ENCODE measurements at regions not wholly inside any gene's neighbourhood (a gene's known extent, or its start where the extent isn't known, plus 50 kb on each side); places are given as distances from the start of the nearest gene placed in this dataset.

DNA sequence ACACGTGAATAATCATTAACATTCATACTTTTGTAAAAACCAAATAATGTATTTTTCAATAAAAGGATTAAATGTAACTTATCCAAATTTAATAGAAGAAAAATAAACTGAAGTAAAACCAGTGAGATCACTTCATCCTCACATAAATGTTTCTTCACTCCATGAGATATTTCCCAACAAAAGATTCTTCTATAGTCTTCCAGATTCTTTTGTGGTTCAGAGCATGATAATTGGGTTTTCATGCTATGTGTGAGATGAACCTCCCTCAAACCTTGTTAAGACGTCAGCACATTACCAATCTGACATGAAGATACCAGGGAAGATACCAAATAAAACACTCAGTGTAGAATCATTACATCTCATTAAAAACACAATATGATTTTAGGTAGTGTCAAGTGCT is 62.9 kb upstream of the OXGR1 start:
- ATAC-seq: no peak

DNA sequence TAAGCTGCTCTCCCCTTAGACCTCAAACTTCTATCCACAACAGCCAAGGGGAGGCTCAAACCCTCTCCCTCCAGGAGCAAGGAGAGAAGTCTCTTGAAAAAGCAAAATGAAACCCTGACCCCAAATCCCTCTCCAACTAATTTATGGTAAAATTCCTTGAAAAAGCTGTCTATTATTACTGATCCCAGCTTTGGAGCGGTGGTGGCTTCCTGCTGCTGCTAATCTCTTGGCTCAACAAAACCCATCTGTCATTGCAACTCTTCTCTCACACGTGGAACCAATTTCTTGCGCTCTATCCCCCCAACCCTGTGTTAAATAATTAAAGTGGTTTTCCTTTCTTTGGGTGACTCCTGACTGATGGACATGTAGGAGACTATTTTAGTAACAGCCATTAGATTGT is 64.1 kb upstream of the OXGR1 start:
- 42% methylated on average over 3 of the region's 3 CpGs for WGBS
- ATAC-seq: no peak

More for the DNA sequence above, 62.9 kb upstream of the OXGR1 start:
- H3K4me3 ChIP-seq (ENCODE audit: low read length): no peak overlapping the region
- no peaks in the 10 kb centered on the region for H3K4me1 ChIP-seq (ENCODE audit: control insufficient read depth, insufficient read depth, low read length)
- DNase-seq: no peak
- H3K27ac ChIP-seq (ENCODE audit: low read length): no peak overlapping the region
- H3K27me3 ChIP-seq (ENCODE audit: control insufficient read depth, insufficient read depth): no peaks in the 10 kb centered on the region
- intact Hi-C loops (cut with DNase I): no loop called here
- 81% methylated on average over 2 of the region's 2 CpGs for WGBS
- H3K9me3 ChIP-seq (ENCODE audit: control insufficient read depth, low read length): no peaks in the 10 kb centered on the region

DNA sequence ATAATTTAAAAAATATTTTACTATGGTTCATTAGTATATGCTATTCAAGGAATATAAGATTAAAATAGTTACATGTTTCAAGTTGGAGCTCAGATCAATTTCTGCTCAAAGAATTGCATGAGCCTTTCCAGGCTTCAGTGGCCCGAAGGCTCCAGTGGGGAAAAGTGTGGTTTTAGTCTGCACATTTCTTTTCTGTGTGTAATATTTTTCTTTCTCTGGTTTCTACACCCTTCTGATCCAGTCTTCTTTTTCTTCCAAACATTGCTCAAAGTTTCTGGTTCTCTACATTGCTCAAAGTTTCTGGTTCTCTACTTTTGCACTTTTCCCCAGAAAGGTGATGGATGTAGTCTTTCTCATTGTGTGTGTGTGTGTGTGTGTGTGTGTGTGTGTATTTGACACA is 64.7 kb upstream of the OXGR1 start:
- ATAC-seq (no peak), DNase-seq (no peak)
- Histone ChIP-seq H3K4me1 (ENCODE audit: control insufficient read depth, insufficient read depth, low read length) (no peaks in the 10 kb centered on the region), H3K27me3 (ENCODE audit: control insufficient read depth, insufficient read depth) (no peaks in the 10 kb centered on the region), H3K27ac (ENCODE audit: low read length) (no peak overlapping the region), H3K9me3 (ENCODE audit: control insufficient read depth, low read length) (no peaks in the 10 kb centered on the region), H3K4me3 (ENCODE audit: low read length) (no peak overlapping the region)
- 77% methylated on average over 1 of the region's 1 CpG for WGBS
- intact Hi-C loops (cut with DNase I): no loop called here

More for the DNA sequence above, 64.1 kb upstream of the OXGR1 start:
- intact Hi-C loops (cut with DNase I): no loop called here
- Histone ChIP-seq H3K9me3 (ENCODE audit: control insufficient read depth, low read length) (no peaks in the 10 kb centered on the region), H3K27me3 (ENCODE audit: control insufficient read depth, insufficient read depth) (no peaks in the 10 kb centered on the region), H3K4me3 (ENCODE audit: low read length) (no peak overlapping the region), H3K4me1 (ENCODE audit: control insufficient read depth, insufficient read depth, low read length) (no peaks in the 10 kb centered on the region), H3K27ac (ENCODE audit: low read length) (no peak overlapping the region)
- DNase-seq: no peak

DNA sequence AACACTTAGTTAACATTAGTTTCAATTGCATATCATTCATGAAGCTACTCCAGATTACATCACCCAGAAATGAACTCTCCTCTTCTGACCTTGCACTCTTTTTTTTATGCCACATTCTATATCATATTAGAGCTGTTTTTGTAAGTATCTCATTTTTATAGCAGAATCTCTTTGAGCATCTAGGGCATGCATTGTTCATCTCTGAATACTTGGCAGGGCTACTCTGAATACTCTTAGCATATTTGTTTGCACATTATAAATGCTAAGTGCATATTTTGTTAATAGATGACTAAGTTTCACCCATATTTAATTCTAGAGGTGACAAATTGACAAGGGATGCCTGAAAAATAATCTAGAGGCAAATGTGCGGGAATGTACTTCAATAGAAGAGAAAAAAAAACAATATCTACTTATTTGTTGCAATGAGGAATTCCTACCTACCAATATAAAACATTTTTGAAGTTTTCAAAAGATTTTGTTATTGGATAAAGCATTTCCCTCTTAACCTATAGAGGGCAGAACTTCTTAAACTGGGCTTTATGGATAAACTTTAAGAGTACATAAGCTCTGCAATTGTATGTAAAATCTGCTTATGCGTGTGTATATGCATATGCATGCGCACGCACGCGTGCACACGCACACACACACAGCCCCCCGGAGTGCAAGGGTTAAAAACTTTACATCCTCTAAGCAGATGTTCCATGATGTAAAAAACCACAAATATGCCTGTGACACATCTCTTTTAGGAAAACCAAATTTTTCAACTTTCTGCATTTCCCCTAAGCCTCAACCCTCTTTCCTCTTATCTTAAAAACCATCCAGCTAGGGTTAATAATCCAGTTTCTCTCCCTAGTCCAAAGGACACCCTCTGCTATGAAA is 73.0 kb upstream of the OXGR1 start:
- intact Hi-C loops (cut with DNase I): no loop called here
- WGBS: 92% methylated on average over 8 of the region's 8 CpGs
- no peak for DNase-seq

DNA sequence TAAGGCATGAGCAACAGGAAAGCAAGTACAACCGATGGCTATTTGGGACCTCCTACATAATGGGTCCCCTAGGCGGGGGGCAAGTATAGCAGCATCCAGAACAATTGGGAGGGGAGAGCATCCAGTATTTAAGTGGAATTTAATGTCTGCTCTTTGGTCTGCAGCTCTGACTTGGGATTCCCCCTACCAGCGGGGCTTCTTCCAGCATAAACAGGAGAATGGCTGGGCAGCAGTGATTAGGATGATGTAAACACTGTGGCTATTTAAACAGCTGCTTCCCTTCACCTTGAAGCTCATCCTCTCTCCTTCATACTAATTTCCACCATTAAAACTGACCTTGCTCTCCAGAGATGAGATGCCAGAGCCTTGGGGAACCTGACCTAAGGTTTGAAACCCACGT is 73.9 kb upstream of the OXGR1 start:
- H3K9me3 ChIP-seq (ENCODE audit: control insufficient read depth, low read length): no peaks in the 10 kb centered on the region
- H3K27me3 ChIP-seq (ENCODE audit: control insufficient read depth, insufficient read depth): no peaks in the 10 kb centered on the region
- H3K4me1 ChIP-seq (ENCODE audit: control insufficient read depth, insufficient read depth, low read length): no peaks in the 10 kb centered on the region
- intact Hi-C loops (cut with DNase I): no loop called here
- H3K4me3 ChIP-seq (ENCODE audit: low read length): no peak overlapping the region
- no peak overlapping the region for H3K27ac ChIP-seq (ENCODE audit: low read length)
- no peak for ATAC-seq
- DNase-seq: no peak
- 48% methylated on average over 4 of the region's 4 CpGs for WGBS

More for the DNA sequence above, 73.0 kb upstream of the OXGR1 start:
- Histone ChIP-seq H3K27ac (ENCODE audit: low read length) (no peak overlapping the region), H3K27me3 (ENCODE audit: control insufficient read depth, insufficient read depth) (no peaks in the 10 kb centered on the region), H3K4me3 (ENCODE audit: low read length) (no peak overlapping the region), H3K9me3 (ENCODE audit: control insufficient read depth, low read length) (no peaks in the 10 kb centered on the region), H3K4me1 (ENCODE audit: control insufficient read depth, insufficient read depth, low read length) (no peaks in the 10 kb centered on the region)
- no peak for ATAC-seq

DNA sequence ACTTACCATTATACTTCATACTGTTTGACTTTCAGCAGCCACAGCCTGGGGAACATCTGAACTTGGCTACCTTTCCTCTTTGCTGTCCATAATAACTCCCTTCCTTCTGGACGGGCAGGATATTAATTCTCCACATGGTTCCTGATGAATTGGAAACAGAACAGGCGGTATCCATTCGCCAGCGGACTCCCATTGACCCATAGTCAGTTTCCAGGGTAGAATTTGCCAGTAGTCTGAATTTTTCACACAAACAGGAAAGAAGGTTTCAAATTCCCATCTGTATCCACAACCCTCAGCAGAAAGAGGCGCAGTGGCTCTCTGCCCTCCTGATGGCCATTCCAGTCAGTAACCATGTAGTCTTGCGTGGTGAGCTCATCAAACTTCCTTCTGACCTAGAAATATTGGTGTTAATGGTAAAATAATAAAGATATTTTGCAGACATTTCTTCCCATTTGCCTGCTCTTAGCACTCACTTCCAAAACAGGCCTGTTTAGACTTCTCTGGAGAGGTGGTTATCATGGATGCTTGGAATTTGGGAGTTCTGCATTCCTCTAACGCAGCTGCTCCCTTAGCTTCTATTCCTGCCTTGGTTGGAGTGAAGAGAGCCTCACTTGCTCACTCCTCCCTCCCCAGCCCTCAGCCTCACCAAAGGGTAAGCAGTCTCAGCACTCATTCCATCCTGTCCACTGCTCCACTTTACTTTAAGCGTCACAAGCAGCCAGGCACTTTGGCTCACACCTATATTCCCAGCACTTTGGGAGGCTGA is 75.0 kb upstream of the OXGR1 start:
- H3K4me3 ChIP-seq (ENCODE audit: low read length): no peak overlapping the region
- no peak for ATAC-seq
- no peak for DNase-seq
- no peaks in the 10 kb centered on the region for H3K9me3 ChIP-seq (ENCODE audit: control insufficient read depth, low read length)
- intact Hi-C loops (cut with DNase I): no loop called here
- H3K27ac ChIP-seq (ENCODE audit: low read length): no peak overlapping the region
- H3K27me3 ChIP-seq (ENCODE audit: control insufficient read depth, insufficient read depth): no peaks in the 10 kb centered on the region
- no peaks in the 10 kb centered on the region for H3K4me1 ChIP-seq (ENCODE audit: control insufficient read depth, insufficient read depth, low read length)
- WGBS: 72% methylated on average over 8 of the region's 8 CpGs

DNA sequence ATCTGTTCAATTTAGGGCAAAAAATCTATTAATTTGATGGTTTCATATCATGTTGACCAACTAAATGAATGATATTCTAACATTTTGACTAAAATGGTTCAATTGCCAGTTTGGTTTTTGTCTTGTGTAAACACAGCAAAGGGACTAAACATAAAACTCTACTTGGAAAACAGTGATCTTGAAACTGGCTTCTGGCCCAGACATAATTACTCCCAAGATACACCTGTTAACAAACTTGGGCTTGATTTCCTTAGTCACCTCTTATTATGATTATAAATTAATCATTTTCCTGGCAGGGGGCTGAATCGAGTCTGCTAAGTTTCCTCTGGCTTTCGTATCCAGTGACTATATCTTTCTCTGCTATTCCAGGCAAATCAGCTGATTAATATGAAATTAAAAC is 78.0 kb upstream of the OXGR1 start:
- no peak overlapping the region for H3K27ac ChIP-seq (ENCODE audit: low read length)
- DNase-seq (no peak), ATAC-seq (no peak)
- no peaks in the 10 kb centered on the region for H3K9me3 ChIP-seq (ENCODE audit: control insufficient read depth, low read length)
- H3K4me3 ChIP-seq (ENCODE audit: low read length): no peak overlapping the region
- no peaks in the 10 kb centered on the region for H3K27me3 ChIP-seq (ENCODE audit: control insufficient read depth, insufficient read depth)
- intact Hi-C loops (cut with DNase I): no loop called here
- WGBS: 59% methylated on average over 2 of the region's 2 CpGs
- H3K4me1 ChIP-seq (ENCODE audit: control insufficient read depth, insufficient read depth, low read length): no peaks in the 10 kb centered on the region

DNA sequence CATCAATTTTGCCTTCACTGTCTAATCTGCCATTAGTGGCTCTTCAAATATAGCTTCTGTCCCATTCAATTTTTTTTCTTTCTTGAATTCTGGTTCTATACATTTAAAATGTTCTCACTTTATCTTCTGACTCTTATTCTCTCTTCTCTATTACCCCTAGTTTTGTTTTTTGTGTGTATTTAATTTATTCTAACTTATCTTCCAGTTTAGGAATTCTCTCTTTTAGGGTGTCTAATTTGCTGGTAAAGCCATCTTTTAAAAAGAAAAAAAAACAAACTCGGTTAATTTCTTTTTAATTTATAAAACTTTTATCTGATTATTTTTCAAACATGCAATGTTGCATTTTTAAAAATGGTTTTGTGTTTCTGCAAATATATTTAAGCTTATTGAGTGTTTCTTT is 80.3 kb upstream of the OXGR1 start:
- Histone ChIP-seq H3K27me3 (ENCODE audit: control insufficient read depth, insufficient read depth) (no peaks in the 10 kb centered on the region), H3K27ac (ENCODE audit: low read length) (no peak overlapping the region), H3K9me3 (ENCODE audit: control insufficient read depth, low read length) (no peaks in the 10 kb centered on the region), H3K4me3 (ENCODE audit: low read length) (no peak overlapping the region), H3K4me1 (ENCODE audit: control insufficient read depth, insufficient read depth, low read length) (no peaks in the 10 kb centered on the region)
- intact Hi-C loops (cut with DNase I): no loop called here
- no peak for DNase-seq
- WGBS: 62% methylated on average over 1 of the region's 1 CpG
- no peak for ATAC-seq

DNA sequence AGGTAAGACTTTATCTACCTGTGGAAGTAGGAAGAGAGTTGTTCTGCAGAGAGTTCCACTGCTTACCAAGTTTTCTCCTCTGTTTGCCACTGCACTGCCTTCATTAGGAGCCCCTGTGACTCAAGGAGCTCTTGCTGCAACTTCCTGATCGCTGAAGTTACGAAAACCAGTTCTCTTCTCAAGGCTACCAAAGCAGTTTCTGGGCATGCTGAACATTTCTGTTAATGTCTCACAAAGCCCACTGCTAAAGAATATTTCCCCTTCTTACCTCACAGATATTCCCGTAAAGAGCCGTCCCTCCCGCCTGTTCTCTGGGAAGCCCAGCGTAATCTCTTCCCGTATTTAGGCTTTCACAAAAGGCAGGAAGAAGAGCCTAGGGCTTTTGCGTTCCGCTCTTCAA is 82.6 kb upstream of the OXGR1 start:
- H3K9me3 ChIP-seq (ENCODE audit: control insufficient read depth, low read length): no peaks in the 10 kb centered on the region
- H3K4me1 ChIP-seq (ENCODE audit: control insufficient read depth, insufficient read depth, low read length): no peaks in the 10 kb centered on the region
- intact Hi-C loops (cut with DNase I): no loop called here
- no peak overlapping the region for H3K27ac ChIP-seq (ENCODE audit: low read length)
- 62% methylated on average over 9 of the region's 9 CpGs for WGBS
- peak in 1 of 2 donors; percentile 55 for ATAC-seq
- no peak overlapping the region for H3K4me3 ChIP-seq (ENCODE audit: low read length)
- no peaks in the 10 kb centered on the region for H3K27me3 ChIP-seq (ENCODE audit: control insufficient read depth, insufficient read depth)
- DNase-seq: peak in 1 of 3 donors; percentile 11

DNA sequence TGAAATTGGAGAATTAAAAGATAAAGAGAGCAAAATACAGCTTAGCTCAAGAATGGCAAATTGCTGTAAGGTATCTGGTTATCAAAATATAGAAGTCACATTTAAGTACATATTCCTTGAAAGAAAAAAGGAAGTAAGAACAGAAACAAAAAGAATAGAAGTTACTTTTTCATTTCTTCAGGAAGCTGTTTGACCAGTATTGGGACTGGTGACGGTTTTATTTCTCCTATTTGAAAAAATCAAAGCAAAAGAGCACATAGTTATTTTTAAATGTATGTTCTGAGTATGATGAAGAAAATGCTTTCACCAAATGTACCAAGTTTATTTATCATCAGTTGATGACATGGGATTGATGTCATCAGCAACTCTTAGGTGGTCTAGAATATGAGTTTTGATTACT is 83.1 kb upstream of the OXGR1 start:
- intact Hi-C loops (cut with DNase I): no loop called here
- Histone ChIP-seq H3K4me1 (ENCODE audit: control insufficient read depth, insufficient read depth, low read length) (no peaks in the 10 kb centered on the region), H3K27ac (ENCODE audit: low read length) (no peak overlapping the region), H3K27me3 (ENCODE audit: control insufficient read depth, insufficient read depth) (no peaks in the 10 kb centered on the region), H3K9me3 (ENCODE audit: control insufficient read depth, low read length) (no peaks in the 10 kb centered on the region), H3K4me3 (ENCODE audit: low read length) (no peak overlapping the region)
- no peak for DNase-seq
- ATAC-seq: no peak
- 56% methylated on average over 1 of the region's 1 CpG for WGBS

DNA sequence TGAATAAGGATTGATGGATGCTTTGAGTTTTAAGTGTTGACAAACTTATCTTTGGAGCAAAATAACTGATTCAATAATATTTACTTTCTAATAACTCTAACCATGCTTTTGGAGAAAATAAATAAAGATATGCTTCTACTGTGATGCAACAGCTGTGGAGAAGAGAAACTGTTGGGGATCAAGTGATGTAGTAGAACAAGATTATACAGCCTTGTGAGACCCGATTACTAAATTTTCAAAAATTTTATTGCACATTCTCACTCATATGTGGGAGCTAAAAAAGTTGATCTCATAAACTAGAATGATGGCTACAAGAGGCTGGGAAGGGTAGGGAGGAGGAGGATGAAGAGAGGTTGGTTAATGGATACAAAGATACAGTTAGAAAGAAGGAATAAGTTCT is 85.5 kb upstream of the OXGR1 start:
- no peak overlapping the region for H3K27ac ChIP-seq (ENCODE audit: low read length)
- ATAC-seq: no peak
- no peak overlapping the region for H3K4me3 ChIP-seq (ENCODE audit: low read length)
- H3K27me3 ChIP-seq (ENCODE audit: control insufficient read depth, insufficient read depth): no peaks in the 10 kb centered on the region
- no peak for DNase-seq
- no peaks in the 10 kb centered on the region for H3K9me3 ChIP-seq (ENCODE audit: control insufficient read depth, low read length)
- intact Hi-C loops (cut with DNase I): no loop called here
- 78% methylated on average over 1 of the region's 1 CpG for WGBS
- no peaks in the 10 kb centered on the region for H3K4me1 ChIP-seq (ENCODE audit: control insufficient read depth, insufficient read depth, low read length)
